Central memory CD8-positive, alpha-beta T cell (primary cell): ENCODE measurements at regions not wholly inside any gene's neighbourhood (a gene's known extent, or its start where the extent isn't known, plus 50 kb on each side); places are given as distances from the start of the nearest gene placed in this dataset.
"Not testable (repeated sequence)": the region's sequence is repeated elsewhere in the genome, so short reads cannot be mapped to it uniquely, and the experiment has no call there.

Source experiments
- ATAC-seq: fragments of 150-1000 bp; cut with Tn5 transposase; replicated peaks from 2 replicates; pipeline ENCODE4 v1.10.0; 2022; ENCODE audit warnings: mild to moderate bottlenecking, moderate FRiP score, moderate number of reproducible peaks; ENCODE audit not compliant: poor library complexity, severe bottlenecking; ENCODE audit errors: extremely low read depth
- DNase-seq, 2 donors: peaks; one replicate each; pipeline ENCODE4 v3.0.0; 2021; ENCODE audit warnings: low spot score in 2 of 2
- H3K27ac Mint-ChIP-seq: one replicate; pipeline ENCODE4 v1.8.0; 2022; ENCODE audit warnings: low read depth, mild to moderate bottlenecking, moderate library complexity, mixed read lengths
- H3K27me3 Mint-ChIP-seq: one replicate; pipeline ENCODE4 v1.8.0; 2022; ENCODE audit warnings: mixed read lengths
- H3K36me3 Mint-ChIP-seq: one replicate; pipeline ENCODE4 v1.8.0; 2022; ENCODE audit warnings: mild to moderate bottlenecking, moderate library complexity, mixed read lengths; ENCODE audit not compliant: insufficient read depth
- H3K4me1 Mint-ChIP-seq: one replicate; pipeline ENCODE4 v1.8.0; 2022; ENCODE audit warnings: mixed read lengths
- H3K4me3 Mint-ChIP-seq: one replicate; pipeline ENCODE4 v1.8.0; 2022; ENCODE audit warnings: mild to moderate bottlenecking, moderate library complexity, mixed read lengths
- H3K9me3 Mint-ChIP-seq: one replicate; pipeline ENCODE4 v1.8.0; 2022; ENCODE audit warnings: mixed read lengths

DNA sequence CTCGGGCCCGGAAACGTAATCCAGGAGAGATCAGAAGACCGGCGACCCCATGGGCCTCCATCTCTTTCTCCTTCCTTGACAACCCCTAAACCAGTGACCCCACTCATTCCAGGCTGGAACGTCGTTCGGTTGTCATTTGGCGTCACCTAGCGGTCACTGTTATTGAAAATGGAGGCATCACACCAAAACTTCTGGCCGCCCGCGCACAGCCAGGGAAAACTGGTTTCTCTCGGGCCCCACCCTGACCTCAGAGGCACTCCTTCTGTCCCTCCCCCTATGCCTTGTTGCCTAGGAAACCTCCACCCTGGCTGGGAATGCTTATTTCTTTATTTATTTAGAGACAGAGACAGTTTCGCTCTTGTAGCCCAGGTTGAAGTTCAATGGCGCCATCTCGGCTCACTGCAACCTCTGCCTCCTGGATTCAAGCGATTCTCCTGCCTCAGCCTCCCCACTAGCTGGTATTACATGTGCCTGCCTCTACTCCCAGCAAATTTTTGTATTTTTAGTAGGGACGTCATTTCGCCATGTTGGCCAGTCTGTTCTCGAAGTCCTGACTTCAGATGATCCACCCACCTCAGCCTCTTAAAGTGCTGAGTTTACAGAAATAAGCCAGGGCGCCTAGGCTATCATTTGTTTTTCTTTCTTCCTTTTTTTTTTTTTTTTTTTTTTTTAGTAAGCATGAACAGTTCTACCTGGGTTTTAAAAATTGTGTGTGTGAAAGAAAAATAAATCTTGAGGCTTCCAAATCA, 2144.1 kb upstream of the TPTE start:
- not testable (repeated sequence) for DNase-seq, H3K27ac Mint-ChIP-seq, H3K4me1 Mint-ChIP-seq, H3K27me3 Mint-ChIP-seq, H3K4me3 Mint-ChIP-seq, H3K36me3 Mint-ChIP-seq, H3K9me3 Mint-ChIP-seq
- ATAC-seq, result peak; percentile 49

DNA sequence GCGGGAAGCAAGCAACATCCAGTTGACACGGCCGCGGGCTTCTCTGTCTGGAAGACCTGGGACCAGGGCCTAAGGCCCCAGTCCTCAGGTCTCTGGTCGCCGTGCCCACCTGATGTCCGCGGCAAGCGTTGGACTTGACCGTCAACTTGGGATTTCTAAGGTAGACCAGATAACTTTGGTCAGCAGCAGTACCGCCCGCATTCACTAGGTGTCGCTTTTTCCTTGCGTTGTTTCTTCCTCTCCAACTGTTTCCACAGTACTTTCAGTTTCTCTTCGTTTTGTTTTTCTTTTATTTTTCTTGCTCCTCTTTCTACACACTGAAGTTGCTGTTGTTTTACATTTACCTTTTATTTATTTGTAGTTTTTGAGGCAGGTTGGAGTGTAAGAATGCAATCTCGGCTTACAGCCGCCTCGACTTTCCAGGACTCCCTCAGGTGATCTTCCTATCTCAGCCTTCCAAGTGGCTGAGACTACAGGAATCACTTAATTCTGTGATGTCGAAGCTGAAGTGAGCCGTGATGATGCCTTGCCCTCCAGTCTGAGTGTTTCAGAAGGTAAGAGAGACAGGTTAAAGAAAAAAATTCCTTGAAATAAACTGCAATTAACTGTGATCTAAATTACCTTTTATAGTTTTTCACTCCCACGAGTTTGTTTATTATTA, 2140.8 kb upstream of the TPTE start:
- H3K36me3 Mint-ChIP-seq, H3K4me1 Mint-ChIP-seq, H3K9me3 Mint-ChIP-seq, DNase-seq, H3K4me3 Mint-ChIP-seq, H3K27me3 Mint-ChIP-seq, H3K27ac Mint-ChIP-seq: not testable (repeated sequence)
- peak; percentile 66 for ATAC-seq

DNA sequence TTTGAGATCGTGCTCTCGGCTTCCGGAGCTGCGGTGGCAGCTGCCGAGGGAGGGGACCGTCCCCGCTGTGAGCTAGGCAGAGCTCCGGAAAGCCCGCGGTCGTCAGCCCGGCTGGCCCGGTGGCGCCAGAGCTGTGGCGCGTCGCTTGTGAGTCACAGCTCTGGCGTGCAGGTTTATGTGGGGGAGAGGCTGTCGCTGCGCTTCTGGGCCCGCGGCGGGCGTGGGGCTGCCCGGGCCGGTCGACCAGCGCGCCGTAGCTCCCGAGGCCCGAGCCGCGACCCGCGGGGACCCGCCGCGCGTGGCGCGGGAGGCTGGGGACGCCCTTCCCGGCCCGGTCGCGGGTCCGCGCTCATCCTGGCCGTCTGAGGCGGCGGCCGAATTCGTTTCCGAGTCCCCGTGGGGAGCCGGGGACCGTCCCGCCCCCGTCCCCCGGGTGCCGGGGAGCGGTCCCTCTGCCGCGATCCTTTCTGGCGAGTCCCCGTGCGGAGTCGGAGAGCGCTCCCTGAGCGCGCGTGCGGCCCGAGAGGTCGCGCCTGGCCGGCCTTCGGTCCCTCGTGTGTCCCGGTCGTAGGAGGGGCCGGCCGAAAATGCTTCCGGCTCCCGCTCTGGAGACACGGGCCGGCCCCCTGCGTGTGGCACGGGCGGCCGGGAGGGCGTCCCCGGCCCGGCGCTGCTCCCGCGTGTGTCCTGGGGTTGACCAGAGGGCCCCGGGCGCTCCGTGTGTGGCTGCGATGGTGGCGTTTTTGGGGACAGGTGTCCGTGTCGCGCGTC, 2133.0 kb upstream of the TPTE start:
- H3K36me3 Mint-ChIP-seq, H3K4me1 Mint-ChIP-seq: not testable (repeated sequence)

DNA sequence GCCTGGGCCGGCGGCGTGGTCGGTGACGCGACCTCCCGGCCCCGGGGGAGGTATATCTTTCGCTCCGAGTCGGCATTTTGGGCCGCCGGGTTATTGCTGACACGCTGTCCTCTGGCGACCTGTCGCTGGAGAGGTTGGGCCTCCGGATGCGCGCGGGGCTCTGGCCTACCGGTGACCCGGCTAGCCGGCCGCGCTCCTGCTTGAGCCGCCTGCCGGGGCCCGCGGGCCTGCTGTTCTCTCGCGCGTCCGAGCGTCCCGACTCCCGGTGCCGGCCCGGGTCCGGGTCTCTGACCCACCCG, 2132.5 kb upstream of the TPTE start:
- H3K27me3 Mint-ChIP-seq, H3K27ac Mint-ChIP-seq, DNase-seq, H3K36me3 Mint-ChIP-seq, H3K4me3 Mint-ChIP-seq, ATAC-seq, H3K4me1 Mint-ChIP-seq, H3K9me3 Mint-ChIP-seq: not testable (repeated sequence)

More for the DNA sequence above, 2133.0 kb upstream of the TPTE start:
- not testable (repeated sequence) for H3K9me3 Mint-ChIP-seq, DNase-seq, H3K27me3 Mint-ChIP-seq, H3K4me3 Mint-ChIP-seq, H3K27ac Mint-ChIP-seq
- peak; percentile 82 for ATAC-seq

DNA sequence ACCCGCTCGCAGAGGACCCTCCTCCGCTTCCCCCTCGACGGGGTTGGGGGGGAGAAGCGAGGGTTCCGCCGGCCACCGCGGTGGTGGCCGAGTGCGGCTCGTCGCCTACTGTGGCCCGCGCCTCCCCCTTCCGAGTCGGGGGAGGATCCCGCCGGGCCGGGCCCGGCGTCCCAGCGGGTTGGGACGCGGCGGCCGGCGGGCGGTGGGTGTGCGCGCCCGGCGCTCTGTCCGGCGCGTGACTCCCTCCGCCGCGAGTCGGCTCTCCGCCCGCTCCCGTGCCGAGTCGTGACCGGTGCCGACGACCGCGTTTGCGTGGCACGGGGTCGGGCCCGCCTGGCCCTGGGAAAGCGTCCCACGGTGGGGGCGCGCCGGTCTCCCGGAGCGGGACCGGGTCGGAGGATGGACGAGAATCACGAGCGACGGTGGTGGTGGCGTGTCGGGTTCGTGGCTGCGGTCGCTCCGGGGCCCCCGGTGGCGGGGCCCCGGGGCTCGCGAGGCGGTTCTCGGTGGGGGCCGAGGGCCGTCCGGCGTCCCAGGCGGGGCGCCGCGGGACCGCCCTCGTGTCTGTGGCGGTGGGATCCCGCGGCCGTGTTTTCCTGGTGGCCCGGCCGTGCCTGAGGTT, 2130.7 kb upstream of the TPTE start:
- DNase-seq, H3K27me3 Mint-ChIP-seq, H3K4me1 Mint-ChIP-seq, H3K36me3 Mint-ChIP-seq, H3K9me3 Mint-ChIP-seq, H3K27ac Mint-ChIP-seq, ATAC-seq, H3K4me3 Mint-ChIP-seq: not testable (repeated sequence)

DNA sequence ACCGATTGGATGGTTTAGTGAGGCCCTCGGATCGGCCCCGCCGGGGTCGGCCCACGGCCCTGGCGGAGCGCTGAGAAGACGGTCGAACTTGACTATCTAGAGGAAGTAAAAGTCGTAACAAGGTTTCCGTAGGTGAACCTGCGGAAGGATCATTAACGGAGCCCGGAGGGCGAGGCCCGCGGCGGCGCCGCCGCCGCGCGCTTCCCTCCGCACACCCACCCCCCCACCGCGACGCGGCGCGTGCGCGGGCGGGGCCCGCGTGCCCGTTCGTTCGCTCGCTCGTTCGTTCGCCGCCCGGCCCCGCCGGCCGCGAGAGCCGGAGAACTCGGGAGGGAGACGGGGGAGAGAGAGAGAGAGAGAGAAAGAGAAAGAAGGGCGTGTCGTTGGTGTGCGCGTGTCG, 2127.0 kb upstream of the TPTE start:
- DNase-seq, H3K9me3 Mint-ChIP-seq: not testable (repeated sequence)

DNA sequence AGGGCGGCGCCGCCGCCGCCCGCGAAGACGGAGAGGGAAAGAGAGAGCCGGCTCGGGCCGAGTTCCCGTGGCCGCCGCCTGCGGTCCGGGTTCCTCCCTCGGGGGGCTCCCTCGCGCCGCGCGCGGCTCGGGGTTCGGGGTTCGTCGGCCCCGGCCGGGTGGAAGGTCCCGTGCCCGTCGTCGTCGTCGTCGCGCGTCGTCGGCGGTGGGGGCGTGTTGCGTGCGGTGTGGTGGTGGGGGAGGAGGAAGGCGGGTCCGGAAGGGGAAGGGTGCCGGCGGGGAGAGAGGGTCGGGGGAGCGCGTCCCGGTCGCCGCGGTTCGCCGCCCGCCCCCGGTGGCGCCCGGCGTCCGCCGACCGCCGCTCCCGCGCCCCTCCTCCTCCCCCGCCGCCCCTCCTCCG, 2125.4 kb upstream of the TPTE start:
- ATAC-seq, DNase-seq: not testable (repeated sequence)

More for the DNA sequence above, 2127.0 kb upstream of the TPTE start:
- H3K4me3 Mint-ChIP-seq, H3K4me1 Mint-ChIP-seq, H3K36me3 Mint-ChIP-seq, H3K27ac Mint-ChIP-seq, ATAC-seq, H3K27me3 Mint-ChIP-seq: not testable (repeated sequence)

DNA sequence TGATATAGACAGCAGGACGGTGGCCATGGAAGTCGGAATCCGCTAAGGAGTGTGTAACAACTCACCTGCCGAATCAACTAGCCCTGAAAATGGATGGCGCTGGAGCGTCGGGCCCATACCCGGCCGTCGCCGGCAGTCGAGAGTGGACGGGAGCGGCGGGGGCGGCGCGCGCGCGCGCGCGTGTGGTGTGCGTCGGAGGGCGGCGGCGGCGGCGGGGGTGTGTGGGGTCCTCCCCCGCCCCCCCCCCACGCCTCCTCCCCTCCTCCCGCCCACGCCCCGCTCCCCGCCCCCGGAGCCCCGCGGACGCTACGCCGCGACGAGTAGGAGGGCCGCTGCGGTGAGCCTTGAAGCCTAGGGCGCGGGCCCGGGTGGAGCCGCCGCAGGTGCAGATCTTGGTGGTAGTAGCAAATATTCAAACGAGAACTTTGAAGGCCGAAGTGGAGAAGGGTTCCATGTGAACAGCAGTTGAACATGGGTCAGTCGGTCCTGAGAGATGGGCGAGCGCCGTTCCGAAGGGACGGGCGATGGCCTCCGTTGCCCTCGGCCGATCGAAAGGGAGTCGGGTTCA, 2122.4 kb upstream of the TPTE start:
- ATAC-seq, result not testable (repeated sequence)

More for the DNA sequence above, 2125.4 kb upstream of the TPTE start:
- H3K4me1 Mint-ChIP-seq, H3K36me3 Mint-ChIP-seq, H3K9me3 Mint-ChIP-seq, H3K4me3 Mint-ChIP-seq, H3K27ac Mint-ChIP-seq, H3K27me3 Mint-ChIP-seq: not testable (repeated sequence)

DNA sequence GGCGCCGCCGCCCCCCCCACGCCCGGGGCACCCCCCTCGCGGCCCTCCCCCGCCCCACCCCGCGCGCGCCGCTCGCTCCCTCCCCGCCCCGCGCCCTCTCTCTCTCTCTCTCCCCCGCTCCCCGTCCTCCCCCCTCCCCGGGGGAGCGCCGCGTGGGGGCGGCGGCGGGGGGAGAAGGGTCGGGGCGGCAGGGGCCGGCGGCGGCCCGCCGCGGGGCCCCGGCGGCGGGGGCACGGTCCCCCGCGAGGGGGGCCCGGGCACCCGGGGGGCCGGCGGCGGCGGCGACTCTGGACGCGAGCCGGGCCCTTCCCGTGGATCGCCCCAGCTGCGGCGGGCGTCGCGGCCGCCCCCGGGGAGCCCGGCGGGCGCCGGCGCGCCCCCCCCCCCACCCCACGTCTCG, 2121.5 kb upstream of the TPTE start:
- H3K27ac Mint-ChIP-seq, H3K36me3 Mint-ChIP-seq, H3K4me3 Mint-ChIP-seq, ATAC-seq, DNase-seq, H3K4me1 Mint-ChIP-seq, H3K27me3 Mint-ChIP-seq, H3K9me3 Mint-ChIP-seq: not testable (repeated sequence)

More for the DNA sequence above, 2122.4 kb upstream of the TPTE start:
- H3K4me1 Mint-ChIP-seq, DNase-seq, H3K27me3 Mint-ChIP-seq, H3K36me3 Mint-ChIP-seq, H3K4me3 Mint-ChIP-seq, H3K9me3 Mint-ChIP-seq, H3K27ac Mint-ChIP-seq: not testable (repeated sequence)

DNA sequence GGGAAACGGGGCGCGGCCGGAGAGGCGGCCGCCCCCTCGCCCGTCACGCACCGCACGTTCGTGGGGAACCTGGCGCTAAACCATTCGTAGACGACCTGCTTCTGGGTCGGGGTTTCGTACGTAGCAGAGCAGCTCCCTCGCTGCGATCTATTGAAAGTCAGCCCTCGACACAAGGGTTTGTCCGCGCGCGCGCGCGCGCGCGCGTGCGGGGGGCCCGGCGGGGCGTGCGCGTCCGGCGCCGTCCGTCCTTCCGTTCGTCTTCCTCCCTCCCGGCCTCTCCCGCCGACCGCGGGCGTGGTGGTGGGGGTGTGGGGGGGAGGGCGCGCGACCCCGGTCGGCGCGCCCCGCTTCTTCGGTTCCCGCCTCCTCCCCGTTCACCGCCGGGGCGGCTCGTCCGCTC, 2119.6 kb upstream of the TPTE start:
- H3K4me1 Mint-ChIP-seq, H3K27me3 Mint-ChIP-seq, H3K9me3 Mint-ChIP-seq, H3K27ac Mint-ChIP-seq, H3K4me3 Mint-ChIP-seq, ATAC-seq, DNase-seq, H3K36me3 Mint-ChIP-seq: not testable (repeated sequence)

DNA sequence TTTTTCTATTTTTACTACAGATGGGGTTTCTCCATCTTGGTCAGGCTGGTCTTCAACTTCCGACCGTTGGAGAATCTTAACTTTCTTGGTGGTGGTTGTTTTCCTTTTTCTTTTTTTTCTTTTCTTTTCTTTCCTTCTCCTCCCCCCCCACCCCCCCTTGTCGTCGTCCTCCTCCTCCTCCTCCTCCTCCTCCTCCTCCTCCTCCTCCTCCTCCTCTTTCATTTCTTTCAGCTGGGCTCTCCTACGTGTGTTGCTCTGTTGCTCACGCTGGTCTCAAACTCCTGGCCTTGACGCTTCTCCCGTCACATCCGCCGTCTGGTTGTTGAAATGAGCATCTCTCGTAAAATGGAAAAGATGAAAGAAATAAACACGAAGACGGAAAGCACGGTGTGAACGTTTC, 2115.1 kb upstream of the TPTE start:
- H3K9me3 Mint-ChIP-seq, H3K27me3 Mint-ChIP-seq, H3K27ac Mint-ChIP-seq, H3K4me1 Mint-ChIP-seq, ATAC-seq, H3K36me3 Mint-ChIP-seq, DNase-seq, H3K4me3 Mint-ChIP-seq: not testable (repeated sequence)

DNA sequence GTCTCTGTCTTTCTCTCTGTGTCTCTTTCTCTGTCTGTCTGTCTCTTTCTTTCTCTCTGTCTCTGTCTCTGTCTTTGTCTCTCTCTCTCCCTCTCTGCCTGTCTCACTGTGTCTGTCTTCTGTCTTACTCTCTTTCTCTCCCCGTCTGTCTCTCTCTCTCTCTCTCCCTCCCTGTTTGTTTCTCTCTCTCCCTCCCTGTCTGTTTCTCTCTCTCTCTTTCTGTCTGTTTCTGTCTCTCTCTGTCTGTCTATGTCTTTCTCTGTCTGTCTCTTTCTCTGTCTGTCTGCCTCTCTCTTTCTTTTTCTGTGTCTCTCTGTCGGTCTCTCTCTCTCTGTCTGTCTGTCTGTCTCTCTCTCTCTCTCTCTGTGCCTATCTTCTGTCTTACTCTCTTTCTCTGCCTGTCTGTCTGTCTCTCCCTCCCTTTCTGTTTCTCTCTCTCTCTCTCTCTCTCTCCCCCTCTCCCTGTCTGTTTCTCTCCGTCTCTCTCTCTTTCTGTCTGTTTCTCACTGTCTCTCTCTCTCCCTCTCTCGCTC, 2110.2 kb upstream of the TPTE start:
- H3K36me3 Mint-ChIP-seq, DNase-seq, H3K27me3 Mint-ChIP-seq, ATAC-seq, H3K4me1 Mint-ChIP-seq, H3K9me3 Mint-ChIP-seq, H3K4me3 Mint-ChIP-seq: not testable (repeated sequence)
- peak overlapping the region; percentile 90 for H3K27ac Mint-ChIP-seq
